ENCODE measurements at regions not wholly inside any gene's neighbourhood (a gene's known extent, or its start where the extent isn't known, plus 50 kb on each side); places are given as distances from the start of the nearest gene placed in this dataset.
A peak's percentile ranks its signal among the peaks of the same experiment; 100 is the strongest.

DNA sequence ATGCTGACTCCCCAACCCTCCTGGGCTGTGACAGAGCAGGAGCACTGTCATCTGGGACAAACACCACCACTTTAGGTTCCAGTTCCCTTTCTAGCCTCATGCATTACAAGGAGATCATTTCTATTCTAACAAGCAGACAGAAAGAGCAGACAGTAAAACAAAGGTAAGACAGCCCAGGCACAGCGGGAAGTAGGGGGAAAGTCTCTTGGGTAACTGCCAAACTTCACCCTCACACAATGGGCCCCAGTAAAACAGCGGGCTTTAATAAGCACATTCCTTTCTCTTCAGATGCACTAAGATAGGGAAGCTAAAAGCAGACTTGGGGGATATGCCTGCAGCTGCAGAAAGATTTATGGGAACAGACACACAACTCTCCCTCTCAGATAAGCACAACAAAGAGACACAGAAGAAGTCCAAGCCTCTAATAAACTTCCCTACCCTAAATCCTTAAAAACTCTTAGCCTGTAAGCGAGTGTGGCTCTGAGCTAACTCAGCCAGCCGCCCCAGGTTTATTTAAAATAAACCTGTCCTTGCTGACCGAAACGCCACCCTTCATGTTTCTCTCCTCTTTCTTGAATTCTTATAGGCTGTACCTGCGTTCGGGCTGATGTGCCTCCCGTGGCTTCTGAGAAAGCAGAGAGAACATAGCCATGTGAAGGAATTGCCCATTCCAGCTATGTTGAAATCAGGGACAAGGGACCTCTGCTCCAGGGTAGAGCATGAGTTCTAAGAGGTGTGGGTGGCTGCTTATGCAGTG lies 726.8 kb upstream of the DDX18 start:
- H2BK120ac ChIP-seq (replicated peaks; ENCODE audit: low read depth, low read length), result no peak overlapping the region
- no peaks in the 10 kb centered on the region for H3K79me1 ChIP-seq (ENCODE audit: low read depth, low read length)
- no peak overlapping the region for H4K5ac ChIP-seq (ENCODE audit: insufficient read length, low read depth, low read length)
- H3K18ac ChIP-seq (ENCODE audit: extremely low read depth, low read length), result no peak overlapping the region
- no peak overlapping the region for H2AK5ac ChIP-seq (ENCODE audit: low read depth, low read length)
- no peaks in the 10 kb centered on the region for H3K9me3 ChIP-seq (ENCODE audit: insufficient read depth in 2 of 2, low read depth in 1 of 2, low read length in 1 of 2)
- no peak overlapping the region for H3K4ac ChIP-seq (replicated peaks; ENCODE audit: insufficient read length, low read depth, low read length)
- H3K79me2 ChIP-seq (ENCODE audit: control insufficient read depth in 1 of 2, insufficient read depth in 2 of 2, low read length in 2 of 2), result no peaks in the 10 kb centered on the region
- no peaks in the 10 kb centered on the region for H4K20me1 ChIP-seq (replicated peaks in 1 of 2; ENCODE audit: control insufficient read depth in 1 of 2, insufficient read depth in 2 of 2, low read length in 2 of 2)
- H2BK20ac ChIP-seq (ENCODE audit: low read length), result no peak overlapping the region
- no peak overlapping the region for H2BK15ac ChIP-seq (ENCODE audit: low read length)
- H3K4me1 ChIP-seq (replicated peaks in 1 of 4; ENCODE audit: control insufficient read depth in 3 of 4, insufficient read depth in 4 of 4, low read length in 3 of 4), result peaks cover 2 to 11% (median 9%) of the 10 kb centered on the region in 4 experiments; a peak in 3 of 7 replicates
- H3K23ac ChIP-seq (ENCODE audit: insufficient read length), result no peak overlapping the region
- no peak overlapping the region for H2BK5ac ChIP-seq (ENCODE audit: low read depth, low read length)
- H3K56ac ChIP-seq (replicated peaks; ENCODE audit: insufficient read length, low read depth, low read length), result no peak overlapping the region
- H3K4me2 ChIP-seq (ENCODE audit: insufficient read depth in 1 of 2, low read depth in 2 of 2, low read length in 2 of 2), result peak overlapping the region; percentile 20 to 56
- no peak overlapping the region for H2AFZ ChIP-seq (ENCODE audit: low read length)
- ChIA-PET CTCF (ENCODE audit: partially characterized antibody) (interaction anchor here (0.8 to 0.9 kb wide), 2 partner anchors 8 to 56 kb away, joined by 3 read pairs; no protein-coding TSS in a partner anchor), POLR2A (ENCODE audit: partially characterized antibody) (interaction anchor here (1.6 kb wide), 1 partner anchor 12 kb away, joined by 3 read pairs; no protein-coding TSS in a partner anchor)
- no peak overlapping the region for H3K27ac ChIP-seq (ENCODE audit: low read depth, low read length)
- H3K23me2 ChIP-seq (ENCODE audit: low read depth, low read length), result no peaks in the 10 kb centered on the region
- FAIRE-seq, result peak; percentile 83
- TF ChIP-seq POLR2AphosphoS5 (IDR thresholded peaks at IDR 0.05; ENCODE audit: low read depth, low read length) (no peak), TEAD4 (IDR thresholded peaks at IDR 0.05; ENCODE audit: low read depth, low read length) (peak; percentile 19; the same call in 1 of the 2 replicates), TCF12 (IDR thresholded peaks at IDR 0.05; ENCODE audit: low read depth, low read length) (0 out of 2 replicates have a peak, but pooled peaks have one; percentile 15), CHD2 (IDR thresholded peaks at IDR 0.05; ENCODE audit: low read length) (no peak), SIN3A (conservative IDR thresholded peaks at IDR 0.05 in 1 of 2, IDR thresholded peaks at IDR 0.05 in 1 of 2; ENCODE audit: low read depth in 1 of 2, low read length in 2 of 2) (0 out of 4 replicates have a peak, but pooled peaks have one; percentile 28 to 35), CEBPB (IDR thresholded peaks at IDR 0.05; ENCODE audit: low read depth, low read length) (0 out of 2 replicates have a peak, but pooled peaks have one; percentile 41)
- H3K27me3 ChIP-seq (replicated peaks in 1 of 4; ENCODE audit: control insufficient read depth in 3 of 4, extremely low read depth in 1 of 4, insufficient read depth in 3 of 4, low read length in 3 of 4), result peaks cover 0 to 2% (median 0%) of the 10 kb centered on the region in 4 experiments; a peak in 2 of 7 replicates
- peak; percentile 44 to 54 for DNase-seq (ENCODE audit: low read depth in 1 of 2, low spot score in 2 of 2)
- H3K4me3 ChIP-seq (ENCODE audit: extremely low read depth in 1 of 4, insufficient read depth in 2 of 4, low read depth in 3 of 4, low read length in 4 of 4), result peak overlapping the region in 1 of 4 experiments; percentile 35; a peak in 1 of 8 replicates
- no peak overlapping the region for H4K8ac ChIP-seq (ENCODE audit: extremely low read depth, insufficient read depth, low read length)
- no peaks in the 10 kb centered on the region for H3K36me3 ChIP-seq (ENCODE audit: control insufficient read depth in 2 of 4, insufficient read depth in 4 of 4, low read length in 3 of 4)
- 29% methylated on average over 9 of the region's 9 CpGs; no CpG with 5 or more reads in 1 of the 2 experiments for WGBS, 2 experiments (ENCODE audit: extremely low coverage in 1 of 2, insufficient coverage in 1 of 2, insufficient read length in 1 of 2, insufficient replicate concordance in 2 of 2, low coverage in 1 of 2, low lambda C conversion rate in 2 of 2, missing lambda C conversion rate in 1 of 2)
- no peak overlapping the region for H4K91ac ChIP-seq (replicated peaks; ENCODE audit: insufficient read length, low read length)
- H3K9ac ChIP-seq (replicated peaks in 1 of 4; ENCODE audit: extremely low read depth in 1 of 4, low read depth in 3 of 4, low read length in 3 of 4), result no peak overlapping the region
- H3K14ac ChIP-seq (ENCODE audit: insufficient read length), result no peak overlapping the region
- H2BK12ac ChIP-seq (ENCODE audit: low read depth, low read length), result no peak overlapping the region
